ENCODE measurements at regions not wholly inside any gene's neighbourhood (a gene's known extent, or its start where the extent isn't known, plus 50 kb on each side); places are given as distances from the start of the nearest gene placed in this dataset.

- Histone ChIP-seq H3K4me1 (ENCODE audit: insufficient read depth, low read length, poor library complexity, severe bottlenecking) (no peaks in the 10 kb centered on the region), H3K79me2 (ENCODE audit: insufficient read depth, low read length) (no peaks in the 10 kb centered on the region), H4K20me1 (ENCODE audit: insufficient read depth, low read length, poor library complexity, severe bottlenecking) (no peaks in the 10 kb centered on the region), H3K4me3 (ENCODE audit: low read length, poor library complexity, severe bottlenecking) (no peak overlapping the region), H3F3A (ENCODE audit: low read depth) (no peaks in the 10 kb centered on the region), H3K36me3 (ENCODE audit: insufficient read depth, low read length) (no peaks in the 10 kb centered on the region), H2AFZ (ENCODE audit: low read length) (no peak overlapping the region), H3K9me2 (replicated peaks; ENCODE audit: low read depth, low read length) (no peaks in the 10 kb centered on the region), H3K27me3 (ENCODE audit: insufficient read depth, low read length, poor library complexity, severe bottlenecking) (no peaks in the 10 kb centered on the region), H3K9ac (ENCODE audit: low read depth, low read length, poor library complexity, severe bottlenecking) (no peak overlapping the region), H3K9me3 (ENCODE audit: insufficient read depth, low read depth, low read length) (no peaks in the 10 kb centered on the region), H3K4me2 (ENCODE audit: low read depth, low read length, poor library complexity, severe bottlenecking) (no peak overlapping the region)
- TF ChIP-seq EZH2phosphoT487 (IDR thresholded peaks at IDR 0.05; ENCODE audit: borderline replicate concordance), result no peak
- TF ChIP-seq, protein P1, sequence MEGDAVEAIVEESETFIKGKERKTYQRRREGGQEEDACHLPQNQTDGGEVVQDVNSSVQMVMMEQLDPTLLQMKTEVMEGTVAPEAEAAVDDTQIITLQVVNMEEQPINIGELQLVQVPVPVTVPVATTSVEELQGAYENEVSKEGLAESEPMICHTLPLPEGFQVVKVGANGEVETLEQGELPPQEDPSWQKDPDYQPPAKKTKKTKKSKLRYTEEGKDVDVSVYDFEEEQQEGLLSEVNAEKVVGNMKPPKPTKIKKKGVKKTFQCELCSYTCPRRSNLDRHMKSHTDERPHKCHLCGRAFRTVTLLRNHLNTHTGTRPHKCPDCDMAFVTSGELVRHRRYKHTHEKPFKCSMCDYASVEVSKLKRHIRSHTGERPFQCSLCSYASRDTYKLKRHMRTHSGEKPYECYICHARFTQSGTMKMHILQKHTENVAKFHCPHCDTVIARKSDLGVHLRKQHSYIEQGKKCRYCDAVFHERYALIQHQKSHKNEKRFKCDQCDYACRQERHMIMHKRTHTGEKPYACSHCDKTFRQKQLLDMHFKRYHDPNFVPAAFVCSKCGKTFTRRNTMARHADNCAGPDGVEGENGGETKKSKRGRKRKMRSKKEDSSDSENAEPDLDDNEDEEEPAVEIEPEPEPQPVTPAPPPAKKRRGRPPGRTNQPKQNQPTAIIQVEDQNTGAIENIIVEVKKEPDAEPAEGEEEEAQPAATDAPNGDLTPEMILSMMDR (conservative IDR thresholded peaks at IDR 0.05; ENCODE audit: low read length), result no peak
Observed at GRCh38 chr2:103219398-103219797, 457.6 kb downstream of the TMEM182 start.

DNA sequence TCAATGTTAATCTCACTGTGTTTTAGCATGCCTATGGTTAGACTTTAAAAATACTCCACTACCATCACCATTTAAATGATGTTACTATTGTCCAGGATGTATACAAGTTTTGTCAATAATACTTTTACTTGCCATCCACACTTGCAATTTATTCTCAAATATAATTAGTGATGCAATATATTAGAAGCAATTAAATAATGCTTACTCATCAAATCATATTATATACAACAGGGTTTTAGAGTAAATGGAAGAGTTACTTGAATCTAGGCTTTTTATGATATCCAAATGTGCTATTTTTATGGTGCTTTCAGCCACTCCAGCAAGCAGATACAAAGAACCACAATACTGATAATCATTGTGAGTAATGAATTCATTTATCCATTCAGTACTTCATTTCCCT is 461.1 kb downstream of the TMEM182 start:
- no peak for TF ChIP-seq EZH2phosphoT487 (IDR thresholded peaks at IDR 0.05; ENCODE audit: borderline replicate concordance)
- TF ChIP-seq, protein P1 (conservative IDR thresholded peaks at IDR 0.05; ENCODE audit: low read length), result no peak
- H3K27me3 ChIP-seq (ENCODE audit: insufficient read depth, low read length, poor library complexity, severe bottlenecking), result no peaks in the 10 kb centered on the region
- no peaks in the 10 kb centered on the region for H4K20me1 ChIP-seq (ENCODE audit: insufficient read depth, low read length, poor library complexity, severe bottlenecking)
- H3K9me3 ChIP-seq (ENCODE audit: insufficient read depth, low read depth, low read length), result no peaks in the 10 kb centered on the region
- H3K79me2 ChIP-seq (ENCODE audit: insufficient read depth, low read length), result no peaks in the 10 kb centered on the region
- no peaks in the 10 kb centered on the region for H3K36me3 ChIP-seq (ENCODE audit: insufficient read depth, low read length)
- H3K9ac ChIP-seq (ENCODE audit: low read depth, low read length, poor library complexity, severe bottlenecking), result no peak overlapping the region
- H3K4me3 ChIP-seq (ENCODE audit: low read length, poor library complexity, severe bottlenecking), result no peak overlapping the region
- no peaks in the 10 kb centered on the region for H3K4me1 ChIP-seq (ENCODE audit: insufficient read depth, low read length, poor library complexity, severe bottlenecking)
- H3F3A ChIP-seq (ENCODE audit: low read depth), result no peaks in the 10 kb centered on the region
- H3K4me2 ChIP-seq (ENCODE audit: low read depth, low read length, poor library complexity, severe bottlenecking), result no peak overlapping the region
- no peaks in the 10 kb centered on the region for H3K9me2 ChIP-seq (replicated peaks; ENCODE audit: low read depth, low read length)
- no peak overlapping the region for H2AFZ ChIP-seq (ENCODE audit: low read length)

DNA sequence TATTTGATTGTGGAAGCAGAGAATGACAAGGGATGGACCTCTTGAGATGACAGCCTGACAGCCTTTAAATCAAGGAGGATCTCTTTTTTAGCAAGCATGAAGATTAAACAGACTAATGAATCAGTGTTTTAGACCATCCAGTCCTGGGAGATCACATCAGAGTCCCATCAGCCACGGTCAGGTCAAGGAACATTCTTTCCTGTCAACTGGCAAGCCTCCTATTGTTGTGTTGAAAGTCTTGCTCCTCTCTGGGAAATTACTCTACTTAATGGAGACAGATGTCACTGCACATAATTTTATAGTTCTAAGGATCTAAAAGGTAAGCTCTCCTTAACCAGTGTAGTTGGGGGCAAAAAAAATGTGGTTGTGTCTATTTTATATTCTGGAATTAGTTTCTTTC is 469.0 kb downstream of the TMEM182 start:
- H3K4me3 ChIP-seq (ENCODE audit: low read length, poor library complexity, severe bottlenecking), result no peak overlapping the region
- no peak overlapping the region for H3K9ac ChIP-seq (ENCODE audit: low read depth, low read length, poor library complexity, severe bottlenecking)
- no peaks in the 10 kb centered on the region for H3K9me2 ChIP-seq (replicated peaks; ENCODE audit: low read depth, low read length)
- no peaks in the 10 kb centered on the region for H3K9me3 ChIP-seq (ENCODE audit: insufficient read depth, low read depth, low read length)
- no peaks in the 10 kb centered on the region for H3K36me3 ChIP-seq (ENCODE audit: insufficient read depth, low read length)
- no peaks in the 10 kb centered on the region for H3K79me2 ChIP-seq (ENCODE audit: insufficient read depth, low read length)
- no peaks in the 10 kb centered on the region for H3K4me1 ChIP-seq (ENCODE audit: insufficient read depth, low read length, poor library complexity, severe bottlenecking)
- TF ChIP-seq, protein P1 (conservative IDR thresholded peaks at IDR 0.05; ENCODE audit: low read length), result no peak
- no peak for TF ChIP-seq EZH2phosphoT487 (IDR thresholded peaks at IDR 0.05; ENCODE audit: borderline replicate concordance)
- no peaks in the 10 kb centered on the region for H3K27me3 ChIP-seq (ENCODE audit: insufficient read depth, low read length, poor library complexity, severe bottlenecking)
- H3F3A ChIP-seq (ENCODE audit: low read depth), result no peaks in the 10 kb centered on the region
- no peak overlapping the region for H3K4me2 ChIP-seq (ENCODE audit: low read depth, low read length, poor library complexity, severe bottlenecking)
- no peaks in the 10 kb centered on the region for H4K20me1 ChIP-seq (ENCODE audit: insufficient read depth, low read length, poor library complexity, severe bottlenecking)
- no peak overlapping the region for H2AFZ ChIP-seq (ENCODE audit: low read length)
